WTC11 (cell line): ENCODE measurements at regions not wholly inside any gene's neighbourhood (a gene's known extent, or its start where the extent isn't known, plus 50 kb on each side); places are given as distances from the start of the nearest gene placed in this dataset.

Experiments used
- HMGXB4 ChIP-seq: sonication (generic); formaldehyde crosslinking; IDR thresholded peaks from 2 replicates; pipeline ENCODE4 v1.8.1; 2023; ENCODE audit warnings: mild to moderate bottlenecking, moderate library complexity, missing genetic modification reagents
- IRF1 ChIP-seq: sonication (generic); formaldehyde crosslinking; IDR thresholded peaks from 2 replicates; pipeline ENCODE4 v1.8.0; 2023; ENCODE audit warnings: missing genetic modification reagents
- MAX ChIP-seq: sonication (generic); formaldehyde crosslinking; IDR thresholded peaks from 2 replicates; pipeline ENCODE4 v1.8.0; 2022; ENCODE audit warnings: mild to moderate bottlenecking, missing genetic modification reagents
- NR1H2 ChIP-seq: sonication (generic); formaldehyde crosslinking; IDR thresholded peaks from 2 replicates; pipeline ENCODE4 v1.9.0; 2021; ENCODE audit warnings: mild to moderate bottlenecking, moderate library complexity, missing genetic modification reagents
- NR2C2 ChIP-seq: sonication (generic); formaldehyde crosslinking; IDR thresholded peaks from 2 replicates; pipeline ENCODE4 v1.8.0; 2022; ENCODE audit warnings: mild to moderate bottlenecking, missing genetic modification reagents
- SMAD3 ChIP-seq: sonication (generic); formaldehyde crosslinking; IDR thresholded peaks from 2 replicates; pipeline ENCODE4 v1.8.0; 2022; ENCODE audit warnings: missing genetic modification reagents, mild to moderate bottlenecking, borderline replicate concordance
- SP1 ChIP-seq: sonication (generic); formaldehyde crosslinking; conservative IDR thresholded peaks from 2 replicates; pipeline ENCODE4 v1.8.1; 2022; ENCODE audit warnings: missing genetic modification reagents
- TEAD4 ChIP-seq: sonication (generic); formaldehyde crosslinking; IDR thresholded peaks from 2 replicates; pipeline ENCODE4 v1.8.0; 2022; ENCODE audit warnings: mild to moderate bottlenecking, missing genetic modification reagents
- ZNF281 ChIP-seq: sonication (generic); formaldehyde crosslinking; IDR thresholded peaks from 2 replicates; pipeline ENCODE4 v1.8.0; 2023; ENCODE audit warnings: mild to moderate bottlenecking, missing genetic modification reagents
- TF ChIP-seq, protein P1 (sequence below): fragments of 200-600 bp; IDR thresholded peaks from 2 replicates; pipeline ENCODE4 v1.8.0; 2022; ENCODE audit warnings: antibody characterized with exemption
- TF ChIP-seq, protein P2 (sequence below): sonication (generic); formaldehyde crosslinking; IDR thresholded peaks from 2 replicates; pipeline ENCODE4 v1.8.0; 2022; ENCODE audit warnings: mild to moderate bottlenecking, missing genetic modification reagents
- TF ChIP-seq, protein P3 (sequence below): sonication (generic); formaldehyde crosslinking; IDR thresholded peaks from 2 replicates; pipeline ENCODE4 v1.8.1; 2022; ENCODE audit warnings: low read depth, missing genetic modification reagents, borderline replicate concordance

- TF ChIP-seq SP1 (CRISPR knock-in tag): no peak
- TF ChIP-seq, protein P1, sequence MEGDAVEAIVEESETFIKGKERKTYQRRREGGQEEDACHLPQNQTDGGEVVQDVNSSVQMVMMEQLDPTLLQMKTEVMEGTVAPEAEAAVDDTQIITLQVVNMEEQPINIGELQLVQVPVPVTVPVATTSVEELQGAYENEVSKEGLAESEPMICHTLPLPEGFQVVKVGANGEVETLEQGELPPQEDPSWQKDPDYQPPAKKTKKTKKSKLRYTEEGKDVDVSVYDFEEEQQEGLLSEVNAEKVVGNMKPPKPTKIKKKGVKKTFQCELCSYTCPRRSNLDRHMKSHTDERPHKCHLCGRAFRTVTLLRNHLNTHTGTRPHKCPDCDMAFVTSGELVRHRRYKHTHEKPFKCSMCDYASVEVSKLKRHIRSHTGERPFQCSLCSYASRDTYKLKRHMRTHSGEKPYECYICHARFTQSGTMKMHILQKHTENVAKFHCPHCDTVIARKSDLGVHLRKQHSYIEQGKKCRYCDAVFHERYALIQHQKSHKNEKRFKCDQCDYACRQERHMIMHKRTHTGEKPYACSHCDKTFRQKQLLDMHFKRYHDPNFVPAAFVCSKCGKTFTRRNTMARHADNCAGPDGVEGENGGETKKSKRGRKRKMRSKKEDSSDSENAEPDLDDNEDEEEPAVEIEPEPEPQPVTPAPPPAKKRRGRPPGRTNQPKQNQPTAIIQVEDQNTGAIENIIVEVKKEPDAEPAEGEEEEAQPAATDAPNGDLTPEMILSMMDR: no peak
- TF ChIP-seq MAX (CRISPR knock-in tag): no peak
- TF ChIP-seq, protein P2, sequence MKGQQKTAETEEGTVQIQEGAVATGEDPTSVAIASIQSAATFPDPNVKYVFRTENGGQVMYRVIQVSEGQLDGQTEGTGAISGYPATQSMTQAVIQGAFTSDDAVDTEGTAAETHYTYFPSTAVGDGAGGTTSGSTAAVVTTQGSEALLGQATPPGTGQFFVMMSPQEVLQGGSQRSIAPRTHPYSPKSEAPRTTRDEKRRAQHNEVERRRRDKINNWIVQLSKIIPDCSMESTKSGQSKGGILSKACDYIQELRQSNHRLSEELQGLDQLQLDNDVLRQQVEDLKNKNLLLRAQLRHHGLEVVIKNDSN (CRISPR knock-in tag): no peak
- no peak for TF ChIP-seq NR2C2
- TF ChIP-seq, protein P3, sequence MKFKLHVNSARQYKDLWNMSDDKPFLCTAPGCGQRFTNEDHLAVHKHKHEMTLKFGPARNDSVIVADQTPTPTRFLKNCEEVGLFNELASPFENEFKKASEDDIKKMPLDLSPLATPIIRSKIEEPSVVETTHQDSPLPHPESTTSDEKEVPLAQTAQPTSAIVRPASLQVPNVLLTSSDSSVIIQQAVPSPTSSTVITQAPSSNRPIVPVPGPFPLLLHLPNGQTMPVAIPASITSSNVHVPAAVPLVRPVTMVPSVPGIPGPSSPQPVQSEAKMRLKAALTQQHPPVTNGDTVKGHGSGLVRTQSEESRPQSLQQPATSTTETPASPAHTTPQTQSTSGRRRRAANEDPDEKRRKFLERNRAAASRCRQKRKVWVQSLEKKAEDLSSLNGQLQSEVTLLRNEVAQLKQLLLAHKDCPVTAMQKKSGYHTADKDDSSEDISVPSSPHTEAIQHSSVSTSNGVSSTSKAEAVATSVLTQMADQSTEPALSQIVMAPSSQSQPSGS (CRISPR knock-in tag): no peak
- TF ChIP-seq SMAD3 (CRISPR knock-in tag): no peak
- TF ChIP-seq TEAD4 (CRISPR knock-in tag): no peak
- no peak for TF ChIP-seq NR1H2
- no peak for TF ChIP-seq IRF1
- no peak for TF ChIP-seq ZNF281
- no peak for TF ChIP-seq HMGXB4 (CRISPR knock-in tag)
Observed at GRCh38 chr4:173839865-173840264, 309.8 kb upstream of the HAND2 start.
